H1 (cell line): ENCODE measurements at regions not wholly inside any gene's neighbourhood (a gene's known extent, or its start where the extent isn't known, plus 50 kb on each side); places are given as distances from the start of the nearest gene placed in this dataset.

ENCODE experiments used
- CTCF ChIA-PET: fragments of 300-600 bp; sonication (Branson Sonifier 250); formaldehyde crosslinking; loops from one replicate; lab custom pipeline; 2021; ENCODE audit not compliant: partially characterized antibody; lab: Charles Lee
- POLR2A ChIA-PET: fragments of 300-600 bp; sonication (Branson Sonifier 250); formaldehyde crosslinking; loops from one replicate; lab custom pipeline; 2021; ENCODE audit warnings: inconsistent platforms; ENCODE audit not compliant: partially characterized antibody; lab: Charles Lee
- DNase-seq, 2 experiments: peaks; one replicate each; pipeline versions ENCODE4 v3.0.0 to v3.0.0-alpha.2; 2010 to 2022; ENCODE audit warnings: low spot score in 2 of 2, low read depth in 1 of 2, mixed read lengths in 1 of 2
- FAIRE-seq: peaks from 2 replicates; lab custom pipeline; 2011; peaks lifted over from hg19 to GRCh38; lab: Jason Lieb, UNC
- H2AFZ ChIP-seq: 2 replicates; pipeline ENCODE4 v1.8.1; 2012; ENCODE audit warnings: low read length, inconsistent platforms
- H2AK5ac ChIP-seq: 2 replicates; pipeline ENCODE4 v1.6.1; 2013; ENCODE audit warnings: low read depth, low read length
- H2BK120ac ChIP-seq: replicated peaks from 2 replicates; pipeline ENCODE3; 2013; ENCODE audit warnings: low read depth, low read length, inconsistent platforms
- H2BK12ac ChIP-seq: 2 replicates; pipeline ENCODE4 v1.6.1; 2013; ENCODE audit warnings: low read depth, low read length
- H2BK15ac ChIP-seq: 2 replicates; pipeline ENCODE4 v1.6.1; 2013; ENCODE audit warnings: low read length
- H2BK20ac ChIP-seq: 2 replicates; pipeline ENCODE4 v1.6.1; 2013; ENCODE audit warnings: low read length
- H2BK5ac ChIP-seq: 2 replicates; pipeline ENCODE4 v1.6.1; 2013; ENCODE audit warnings: low read depth, low read length
- H3K14ac ChIP-seq: 2 replicates; pipeline ENCODE4 v1.6.1; 2013; ENCODE audit warnings: inconsistent platforms; ENCODE audit not compliant: insufficient read length
- H3K18ac ChIP-seq: 2 replicates; pipeline ENCODE4 v1.6.1; 2013; ENCODE audit warnings: low read length; ENCODE audit errors: extremely low read depth
- H3K23ac ChIP-seq: 2 replicates; pipeline ENCODE4 v1.6.1; 2013; ENCODE audit warnings: inconsistent platforms; ENCODE audit not compliant: insufficient read length
- H3K23me2 ChIP-seq: 2 replicates; pipeline ENCODE4 v1.6.1; 2013; ENCODE audit warnings: low read depth, low read length
- H3K27ac ChIP-seq: 2 replicates; pipeline ENCODE4 v1.6.1; 2011; ENCODE audit warnings: low read depth, low read length, inconsistent platforms
- H3K27me3 ChIP-seq, 4 experiments: replicated peaks in 1 of 4; 1 replicate in 1 of 4; 2 replicates in 3 of 4; pipeline versions ENCODE4 v1.6.1 to v1.8.1; 2011 to 2013; ENCODE audit warnings: low read length in 3 of 4, mild to moderate bottlenecking in 3 of 4, inconsistent platforms in 2 of 4, mixed read lengths in 2 of 4, moderate library complexity in 1 of 4; ENCODE audit not compliant: control insufficient read depth in 3 of 4, insufficient read depth in 3 of 4; ENCODE audit errors: extremely low read depth in 1 of 4
- H3K36me3 ChIP-seq, 4 experiments: 2 replicates each; pipeline versions ENCODE4 v1.6.1 to v1.8.1; 2011 to 2013; ENCODE audit warnings: mild to moderate bottlenecking in 4 of 4, low read length in 3 of 4, moderate library complexity in 2 of 4, control low read depth in 1 of 4, inconsistent platforms in 1 of 4; ENCODE audit not compliant: insufficient read depth in 4 of 4, control insufficient read depth in 2 of 4
- H3K4ac ChIP-seq: replicated peaks from 2 replicates; pipeline ENCODE3; 2013; ENCODE audit warnings: low read length, low read depth, mixed read lengths, inconsistent platforms; ENCODE audit not compliant: insufficient read length
- H3K4me1 ChIP-seq, 4 experiments: replicated peaks in 1 of 4; 1 replicate in 1 of 4; 2 replicates in 3 of 4; pipeline versions ENCODE4 v1.6.1 to v1.8.1; 2011 to 2013; ENCODE audit warnings: low read length in 3 of 4, inconsistent platforms in 2 of 4, mixed read lengths in 1 of 4; ENCODE audit not compliant: insufficient read depth in 4 of 4, control insufficient read depth in 3 of 4
- H3K4me2 ChIP-seq, 2 experiments: 2 replicates each; pipeline versions ENCODE4 v1.6.1 to v1.8.1; 2011 to 2013; ENCODE audit warnings: low read depth in 2 of 2, low read length in 2 of 2, control low read depth in 1 of 2, inconsistent platforms in 1 of 2, mild to moderate bottlenecking in 1 of 2; ENCODE audit not compliant: insufficient read depth in 1 of 2
- H3K4me3 ChIP-seq, 4 experiments: fragments of 200-600, 300-600 bp in 1 of 4; sonication (generic), shearing (Covaris generic), sonication (Bioruptor Twin) in 1 of 4; 2 replicates each; pipeline versions ENCODE4 v1.5.1 to v1.8.1; 2011 to 2016; ENCODE audit warnings: low read length in 4 of 4, low read depth in 3 of 4, control low read depth in 2 of 4, inconsistent platforms in 2 of 4, mild to moderate bottlenecking in 2 of 4, mixed read lengths in 1 of 4, moderate library complexity in 1 of 4; ENCODE audit not compliant: insufficient read depth in 2 of 4; ENCODE audit errors: extremely low read depth in 1 of 4
- H3K56ac ChIP-seq: replicated peaks from 2 replicates; pipeline ENCODE3; 2013; ENCODE audit warnings: low read depth, mild to moderate bottlenecking, mixed read lengths, low read length, inconsistent platforms; ENCODE audit not compliant: insufficient read length
- H3K79me1 ChIP-seq: 2 replicates; pipeline ENCODE4 v1.6.1; 2013; ENCODE audit warnings: low read depth, low read length, control low read depth
- H3K79me2 ChIP-seq, 2 experiments: 2 replicates each; pipeline versions ENCODE4 v1.6.1 to v1.8.1; 2012 to 2013; ENCODE audit warnings: low read length in 2 of 2, mild to moderate bottlenecking in 2 of 2, inconsistent platforms in 1 of 2; ENCODE audit not compliant: insufficient read depth in 2 of 2, control insufficient read depth in 1 of 2
- H3K9ac ChIP-seq, 4 experiments: replicated peaks in 1 of 4; 1 replicate in 1 of 4; 2 replicates in 3 of 4; pipeline versions ENCODE4 v1.6.1 to v1.8.1; 2011 to 2013; ENCODE audit warnings: low read depth in 3 of 4, low read length in 3 of 4, control low read depth in 2 of 4, mild to moderate bottlenecking in 2 of 4, moderate library complexity in 2 of 4, inconsistent platforms in 1 of 4; ENCODE audit errors: extremely low read depth in 1 of 4
- H3K9me3 ChIP-seq, 2 experiments: 2 replicates each; pipeline versions ENCODE4 v1.6.1 to v1.8.1; 2012 to 2013; ENCODE audit warnings: mild to moderate bottlenecking in 2 of 2, moderate library complexity in 2 of 2, control low read depth in 1 of 2, inconsistent platforms in 1 of 2, low read depth in 1 of 2, low read length in 1 of 2, mixed read lengths in 1 of 2; ENCODE audit not compliant: insufficient read depth in 2 of 2
- H4K20me1 ChIP-seq, 2 experiments: replicated peaks in 1 of 2; 2 replicates each; pipeline versions ENCODE3 to v1.8.1; 2011 to 2013; ENCODE audit warnings: inconsistent platforms in 2 of 2, low read length in 2 of 2, mild to moderate bottlenecking in 1 of 2; ENCODE audit not compliant: insufficient read depth in 2 of 2, control insufficient read depth in 1 of 2
- H4K5ac ChIP-seq: 2 replicates; pipeline ENCODE4 v1.6.1; 2013; ENCODE audit warnings: low read length, low read depth, mixed read lengths, inconsistent platforms; ENCODE audit not compliant: insufficient read length
- H4K8ac ChIP-seq: 2 replicates; pipeline ENCODE4 v1.8.0; 2013; ENCODE audit warnings: mild to moderate bottlenecking, moderate library complexity, low read length, inconsistent platforms; ENCODE audit not compliant: insufficient read depth; ENCODE audit errors: extremely low read depth
- H4K91ac ChIP-seq: replicated peaks from 2 replicates; pipeline ENCODE3; 2013; ENCODE audit warnings: low read length, mixed read lengths, inconsistent platforms; ENCODE audit not compliant: insufficient read length
- BCL11A ChIP-seq, 2 experiments: IDR thresholded peaks; one replicate each; pipeline ENCODE4 v1.6.1; 2011; ENCODE audit warnings: low read depth in 2 of 2, low read length in 2 of 2, mild to moderate bottlenecking in 2 of 2
- WGBS, 2 experiments: shearing (Covaris generic) in 1 of 2; methylation state at CpG; one replicate each; pipeline versions ENCODE4 v1.1.6 to v1.1.7; 2013 to 2015; ENCODE audit warnings: low lambda C conversion rate in 2 of 2, mixed read lengths in 2 of 2, inconsistent platforms in 1 of 2, low coverage in 1 of 2, missing lambda C conversion rate in 1 of 2; ENCODE audit not compliant: insufficient replicate concordance in 2 of 2, insufficient coverage in 1 of 2, insufficient read length in 1 of 2; ENCODE audit errors: extremely low coverage in 1 of 2, missing lambda C conversion rate in 1 of 2; 5-methylcytosine and 5-hydroxymethylcytosine counted together
- TF ChIP-seq, protein P1 (sequence below): IDR thresholded peaks from 2 replicates; pipeline ENCODE4 v1.6.1; 2012; ENCODE audit warnings: inconsistent platforms

DNA sequence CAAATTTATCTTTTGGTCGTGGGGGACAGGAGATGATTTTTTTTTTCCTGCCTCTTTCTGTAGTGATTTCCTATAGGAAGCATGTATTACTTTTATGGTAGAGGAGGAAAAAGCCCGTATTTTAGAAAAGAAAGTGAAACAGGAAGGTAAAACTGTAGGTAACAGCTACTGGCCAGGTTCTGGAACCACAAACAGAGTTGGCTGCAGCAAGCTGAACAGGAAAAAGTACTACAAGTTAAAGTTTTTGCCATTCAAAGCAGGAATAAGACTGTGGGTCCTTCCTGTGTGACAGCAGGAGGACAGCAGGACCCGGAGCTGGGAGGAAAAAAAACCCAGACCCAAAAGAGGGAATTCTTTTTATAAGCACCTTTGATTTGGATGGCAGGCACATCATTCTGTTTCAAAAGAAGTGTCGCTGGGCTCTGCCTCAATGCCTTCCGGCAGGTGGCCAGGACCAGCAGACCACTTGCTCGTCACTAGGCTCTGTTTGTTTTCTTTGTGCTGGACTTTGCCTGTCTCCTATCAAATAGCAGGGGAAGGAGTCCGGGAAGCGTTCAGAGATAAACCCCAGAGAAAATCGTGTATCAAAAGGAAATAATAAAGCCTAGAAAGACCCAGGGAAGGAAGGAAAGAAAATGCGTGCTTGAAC lies 277.9 kb downstream of the ADGRA3 start:
- H3K27ac ChIP-seq = no peak overlapping the region
- 66% methylated on average over 10 of the region's 10 CpGs; no CpG with 5 or more reads in 1 of the 2 experiments for WGBS, 2 experiments
- no peak overlapping the region for H3K18ac ChIP-seq
- FAIRE-seq (no peak), DNase-seq (no peak)
- H3K4ac ChIP-seq = no peak overlapping the region
- H2BK20ac ChIP-seq = no peak overlapping the region
- no peak overlapping the region for H3K14ac ChIP-seq
- H3K9ac ChIP-seq = no peak overlapping the region
- H3K27me3 ChIP-seq = no peaks in the 10 kb centered on the region
- TF ChIP-seq, protein P1, sequence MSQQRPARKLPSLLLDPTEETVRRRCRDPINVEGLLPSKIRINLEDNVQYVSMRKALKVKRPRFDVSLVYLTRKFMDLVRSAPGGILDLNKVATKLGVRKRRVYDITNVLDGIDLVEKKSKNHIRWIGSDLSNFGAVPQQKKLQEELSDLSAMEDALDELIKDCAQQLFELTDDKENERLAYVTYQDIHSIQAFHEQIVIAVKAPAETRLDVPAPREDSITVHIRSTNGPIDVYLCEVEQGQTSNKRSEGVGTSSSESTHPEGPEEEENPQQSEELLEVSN = 0 out of 2 replicates have a peak, but pooled peaks have one; percentile 35
- TF ChIP-seq BCL11A (IDR thresholded peaks at IDR 0.05; ENCODE audit: low read depth in 2 of 2, low read length in 2 of 2) = no peak
- no peaks in the 10 kb centered on the region for H3K23me2 ChIP-seq
- H2BK12ac ChIP-seq = no peak overlapping the region
- no peak overlapping the region for H3K4me2 ChIP-seq
- H4K5ac ChIP-seq = no peak overlapping the region
- peaks cover 0 to 4% (median 0%) of the 10 kb centered on the region in 4 experiments; a peak in 1 of 7 replicates for H3K4me1 ChIP-seq
- H4K8ac ChIP-seq = no peak overlapping the region
- H3K56ac ChIP-seq = no peak overlapping the region
- ChIA-PET CTCF (interaction anchor here (0.5 to 6.9 kb wide), 47 partner anchors 10 to 794 kb away, joined by 3 to 85 read pairs (median 4); no protein-coding TSS in a partner anchor), POLR2A (no interaction called here)
- no peak overlapping the region for H2BK5ac ChIP-seq
- H3K4me3 ChIP-seq = no peak overlapping the region
- no peaks in the 10 kb centered on the region for H3K79me2 ChIP-seq
- no peaks in the 10 kb centered on the region for H3K79me1 ChIP-seq
- no peaks in the 10 kb centered on the region for H3K9me3 ChIP-seq
- no peaks in the 10 kb centered on the region for H3K36me3 ChIP-seq
- H2AFZ ChIP-seq = peak overlapping the region; percentile 0; the same call in 1 of the 2 replicates
- H3K23ac ChIP-seq = no peak overlapping the region
- no peak overlapping the region for H2BK15ac ChIP-seq
- no peaks in the 10 kb centered on the region for H4K20me1 ChIP-seq
- no peak overlapping the region for H2BK120ac ChIP-seq
- no peak overlapping the region for H2AK5ac ChIP-seq
- H4K91ac ChIP-seq = no peak overlapping the region
